Jurkat, Clone E6-1 (cell line): ENCODE measurements at regions not wholly inside any gene's neighbourhood (a gene's known extent, or its start where the extent isn't known, plus 50 kb on each side); places are given as distances from the start of the nearest gene placed in this dataset.

Experiments
- DNase-seq: peaks from one replicate; pipeline ENCODE4 v3.0.0-alpha.2; 2011; ENCODE audit warnings: low read depth, low spot score
- H3K4me3 ChIP-seq: 2 replicates; pipeline ENCODE4 v1.5.1; 2011; ENCODE audit warnings: mild to moderate bottlenecking, low read length, control low read depth, moderate library complexity

- no peak overlapping the region for H3K4me3 ChIP-seq
- no peak for DNase-seq
Observed at GRCh38 chr1:198099755-198100154, 57.0 kb upstream of the NEK7 start.

GRCh38 chr1:198101716-198102453, 54.9 kb upstream of the NEK7 start:
- DNase-seq = peak; percentile 70
- H3K4me3 ChIP-seq = peak overlapping the region; percentile 26; the same call in 1 of the 2 replicates

GRCh38 chr1:198102454-198102827, 54.4 kb upstream of the NEK7 start:
- DNase-seq = peak; percentile 90
- peak overlapping the region; percentile 26 for H3K4me3 ChIP-seq

DNA sequence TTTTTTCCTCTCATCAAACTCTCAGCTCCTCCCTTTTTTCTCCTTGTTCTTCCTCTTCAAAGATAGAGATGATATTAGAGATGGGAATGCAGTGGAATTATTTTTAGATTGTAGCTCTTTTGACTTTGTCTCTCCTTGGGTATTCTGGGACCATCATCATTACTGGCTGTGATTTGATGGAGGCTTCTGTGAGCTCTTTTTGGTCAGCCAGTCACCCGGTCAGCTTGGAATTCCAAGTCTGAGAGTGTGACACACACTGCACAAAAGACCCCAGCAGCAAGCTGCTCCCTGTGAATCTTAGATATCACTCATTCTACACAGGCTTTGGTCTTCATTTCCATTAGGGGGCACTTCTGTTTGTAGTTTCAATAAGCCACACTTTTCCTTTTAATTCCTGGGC, 51.6 kb upstream of the NEK7 start:
- H3K4me3 ChIP-seq = no peak overlapping the region
- no peak for DNase-seq

- DNase-seq = no peak
Observed at GRCh38 chr1:198106011-198106410, 50.8 kb upstream of the NEK7 start.

More at GRCh38 chr1:198106011-198106410, 50.8 kb upstream of the NEK7 start:
- H3K4me3 ChIP-seq = no peak overlapping the region
